ENCODE measurements at regions not wholly inside any gene's neighbourhood (a gene's known extent, or its start where the extent isn't known, plus 50 kb on each side); places are given as distances from the start of the nearest gene placed in this dataset.

DNA sequence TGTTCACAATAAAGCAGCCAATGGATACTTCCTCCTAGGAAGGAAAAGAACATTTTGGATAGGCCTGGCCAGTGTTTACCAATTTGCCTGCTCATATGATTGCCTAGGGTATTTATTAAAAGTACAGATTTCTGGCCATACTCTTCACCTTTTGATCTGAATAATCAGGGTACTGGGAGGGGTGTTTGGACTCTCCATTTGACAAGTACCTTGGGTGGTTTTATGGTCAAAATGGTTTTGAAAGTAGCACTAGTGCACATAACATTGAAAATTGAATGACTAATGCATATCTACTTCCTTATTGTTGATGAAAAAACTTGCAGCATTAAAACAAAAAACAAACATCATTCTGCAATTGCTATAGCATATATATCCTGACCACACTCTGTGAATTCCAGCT is 333.3 kb upstream of the CDH2 start:
- Histone ChIP-seq H3K4me2 (ENCODE audit: insufficient read depth, low read length) (no peak overlapping the region), H4K20me1 (ENCODE audit: insufficient read depth, low read length) (no peaks in the 10 kb centered on the region), H3K4me1 (ENCODE audit: insufficient read depth, low read length) (peaks cover 19% of the 10 kb centered on the region), H2AFZ (ENCODE audit: low read depth, low read length) (no peak overlapping the region), H3K27me3 (ENCODE audit: insufficient read depth, low read length, poor library complexity) (no peaks in the 10 kb centered on the region), H3K9me3 (ENCODE audit: insufficient read depth, low read length, severe bottlenecking) (no peaks in the 10 kb centered on the region), H3K79me2 (ENCODE audit: insufficient read depth, low read length) (no peaks in the 10 kb centered on the region), H3K36me3 (ENCODE audit: insufficient read depth, low read length) (no peaks in the 10 kb centered on the region), H3K4me3 (ENCODE audit: low read depth in 1 of 2, low read length in 2 of 2) (no peak overlapping the region), H3K9ac (ENCODE audit: low read depth, low read length) (no peak overlapping the region), H3K27ac (ENCODE audit: low read length) (no peak overlapping the region)
- DNase-seq = no peak
- TF ChIP-seq EZH2 (IDR thresholded peaks at IDR 0.05; ENCODE audit: borderline replicate concordance, low read depth, low read length, severe bottlenecking) = no peak
- no peak for TF ChIP-seq CTCF (IDR thresholded peaks at IDR 0.05; ENCODE audit: borderline replicate concordance, extremely low read depth, low read length, poor library complexity, severe bottlenecking)
- no peak for ATAC-seq (ENCODE audit: insufficient read depth, low read depth)

DNA sequence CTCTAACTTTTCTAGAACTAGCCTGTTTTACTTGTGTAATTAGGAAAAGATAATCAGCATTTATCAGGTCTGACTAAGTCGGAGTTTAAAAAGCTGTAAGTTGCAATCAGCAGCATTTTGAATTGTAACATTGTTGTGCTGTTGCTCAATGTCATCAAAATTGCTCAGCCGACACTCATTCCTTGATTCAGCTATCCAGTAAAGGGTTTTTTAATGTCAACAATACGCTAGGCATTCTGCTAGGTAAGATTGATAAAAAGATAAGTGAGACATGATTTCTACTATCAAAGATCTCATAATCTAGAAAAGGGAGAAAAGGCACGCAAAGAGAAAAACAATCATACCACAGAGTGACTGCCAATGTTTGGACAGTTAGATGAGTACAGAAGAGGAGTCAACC is 327.1 kb upstream of the CDH2 start:
- no peak overlapping the region for H3K4me2 ChIP-seq (ENCODE audit: insufficient read depth, low read length)
- no peak overlapping the region for H3K4me3 ChIP-seq (ENCODE audit: low read depth in 1 of 2, low read length in 2 of 2)
- H3K36me3 ChIP-seq (ENCODE audit: insufficient read depth, low read length) = no peaks in the 10 kb centered on the region
- H3K27me3 ChIP-seq (ENCODE audit: insufficient read depth, low read length, poor library complexity) = no peaks in the 10 kb centered on the region
- no peak for DNase-seq
- no peak overlapping the region for H3K27ac ChIP-seq (ENCODE audit: low read length)
- H3K79me2 ChIP-seq (ENCODE audit: insufficient read depth, low read length) = no peaks in the 10 kb centered on the region
- H3K9me3 ChIP-seq (ENCODE audit: insufficient read depth, low read length, severe bottlenecking) = no peaks in the 10 kb centered on the region
- no peak overlapping the region for H3K9ac ChIP-seq (ENCODE audit: low read depth, low read length)
- peak overlapping the region; percentile 43; the same call in 1 of the 2 replicates for H2AFZ ChIP-seq (ENCODE audit: low read depth, low read length)
- H3K4me1 ChIP-seq (ENCODE audit: insufficient read depth, low read length) = no peaks in the 10 kb centered on the region
- ATAC-seq (ENCODE audit: insufficient read depth, low read depth) = no peak
- no peak for TF ChIP-seq EZH2 (IDR thresholded peaks at IDR 0.05; ENCODE audit: borderline replicate concordance, low read depth, low read length, severe bottlenecking)
- no peak for TF ChIP-seq CTCF (IDR thresholded peaks at IDR 0.05; ENCODE audit: borderline replicate concordance, extremely low read depth, low read length, poor library complexity, severe bottlenecking)
- H4K20me1 ChIP-seq (ENCODE audit: insufficient read depth, low read length) = no peaks in the 10 kb centered on the region

DNA sequence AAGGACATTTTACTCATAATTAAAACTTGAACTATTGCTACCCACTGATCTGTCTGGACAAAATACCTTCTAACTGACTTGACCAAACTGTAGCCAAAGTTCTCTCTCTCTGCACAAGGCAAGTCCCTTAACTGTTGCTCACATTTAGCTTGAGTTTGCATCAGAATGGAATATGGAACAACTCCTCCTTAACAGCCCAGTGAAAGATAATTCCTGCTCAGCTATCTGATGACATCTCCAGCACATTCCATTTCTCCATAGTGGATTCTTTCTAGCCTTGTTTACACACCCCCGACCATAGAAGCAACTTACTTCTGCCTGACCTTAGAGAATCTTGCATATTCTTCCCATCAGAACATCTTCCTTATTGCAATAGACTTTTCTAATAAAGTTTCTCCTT is 317.2 kb upstream of the CDH2 start:
- Histone ChIP-seq H4K20me1 (ENCODE audit: insufficient read depth, low read length) (no peaks in the 10 kb centered on the region), H3K4me1 (ENCODE audit: insufficient read depth, low read length) (no peaks in the 10 kb centered on the region), H3K9ac (ENCODE audit: low read depth, low read length) (no peak overlapping the region), H3K4me2 (ENCODE audit: insufficient read depth, low read length) (no peak overlapping the region), H3K27ac (ENCODE audit: low read length) (no peak overlapping the region), H3K36me3 (ENCODE audit: insufficient read depth, low read length) (no peaks in the 10 kb centered on the region), H3K79me2 (ENCODE audit: insufficient read depth, low read length) (no peaks in the 10 kb centered on the region), H2AFZ (ENCODE audit: low read depth, low read length) (peak overlapping the region; percentile 38; the same call in 1 of the 2 replicates), H3K27me3 (ENCODE audit: insufficient read depth, low read length, poor library complexity) (no peaks in the 10 kb centered on the region), H3K4me3 (ENCODE audit: low read depth in 1 of 2, low read length in 2 of 2) (no peak overlapping the region), H3K9me3 (ENCODE audit: insufficient read depth, low read length, severe bottlenecking) (no peaks in the 10 kb centered on the region)
- DNase-seq (no peak), ATAC-seq (ENCODE audit: insufficient read depth, low read depth) (no peak)
- TF ChIP-seq EZH2 (IDR thresholded peaks at IDR 0.05; ENCODE audit: borderline replicate concordance, low read depth, low read length, severe bottlenecking) = no peak
- TF ChIP-seq CTCF (IDR thresholded peaks at IDR 0.05; ENCODE audit: borderline replicate concordance, extremely low read depth, low read length, poor library complexity, severe bottlenecking) = no peak

GRCh38 chr18:28485918-28486317 is 309.0 kb upstream of the CDH2 start:
- H4K20me1 ChIP-seq (ENCODE audit: insufficient read depth, low read length) = no peaks in the 10 kb centered on the region
- no peak overlapping the region for H3K9ac ChIP-seq (ENCODE audit: low read depth, low read length)
- TF ChIP-seq CTCF (IDR thresholded peaks at IDR 0.05; ENCODE audit: borderline replicate concordance, extremely low read depth, low read length, poor library complexity, severe bottlenecking) = no peak
- no peak for TF ChIP-seq EZH2 (IDR thresholded peaks at IDR 0.05; ENCODE audit: borderline replicate concordance, low read depth, low read length, severe bottlenecking)
- ATAC-seq (ENCODE audit: insufficient read depth, low read depth) = no peak
- no peak overlapping the region for H3K27ac ChIP-seq (ENCODE audit: low read length)
- H3K79me2 ChIP-seq (ENCODE audit: insufficient read depth, low read length) = no peaks in the 10 kb centered on the region
- H3K36me3 ChIP-seq (ENCODE audit: insufficient read depth, low read length) = no peaks in the 10 kb centered on the region
- H3K4me2 ChIP-seq (ENCODE audit: insufficient read depth, low read length) = no peak overlapping the region
- peaks cover 3% of the 10 kb centered on the region for H3K9me3 ChIP-seq (ENCODE audit: insufficient read depth, low read length, severe bottlenecking)
- H3K27me3 ChIP-seq (ENCODE audit: insufficient read depth, low read length, poor library complexity) = no peaks in the 10 kb centered on the region
- DNase-seq = no peak
- H3K4me3 ChIP-seq (ENCODE audit: low read depth in 1 of 2, low read length in 2 of 2) = no peak overlapping the region
- no peak overlapping the region for H2AFZ ChIP-seq (ENCODE audit: low read depth, low read length)
- no peaks in the 10 kb centered on the region for H3K4me1 ChIP-seq (ENCODE audit: insufficient read depth, low read length)
